ENCODE measurements at regions not wholly inside any gene's neighbourhood (a gene's known extent, or its start where the extent isn't known, plus 50 kb on each side); places are given as distances from the start of the nearest gene placed in this dataset.

GRCh38 chr5:96177303-96177869, 215.7 kb upstream of the ELL2 start:
- Histone ChIP-seq H4K20me1 (ENCODE audit: insufficient read depth) (no peaks in the 10 kb centered on the region), H2AFZ (ENCODE audit: low read depth, low read length, poor library complexity, severe bottlenecking) (no peak overlapping the region), H3K27ac (ENCODE audit: low read depth, low read length) (no peak overlapping the region), H3K36me3 (ENCODE audit: control insufficient read depth in 1 of 2, insufficient read depth in 2 of 2, low read length in 2 of 2) (no peaks in the 10 kb centered on the region), H3K9me3 (ENCODE audit: control insufficient read depth in 1 of 2, insufficient read depth in 1 of 2, low read depth in 1 of 2, low read length in 2 of 2) (no peaks in the 10 kb centered on the region), H3K27me3 (ENCODE audit: insufficient read depth, low read length) (no peaks in the 10 kb centered on the region), H3K9me2 (ENCODE audit: insufficient read depth) (no peaks in the 10 kb centered on the region), H3K79me2 (ENCODE audit: insufficient read depth, low read length) (no peaks in the 10 kb centered on the region), H3K4me2 (ENCODE audit: low read length) (peak overlapping the region; percentile 37), H3K4me1 (ENCODE audit: control insufficient read depth in 1 of 2, insufficient read depth in 2 of 2, low read length in 2 of 2) (peaks cover 0 to 19% of the 10 kb centered on the region in 2 experiments; a peak in 3 of 4 replicates), H3K9ac (ENCODE audit: low read length) (no peak overlapping the region), H3K4me3 (replicated peaks in 1 of 2; ENCODE audit: low read depth in 1 of 2, low read length in 2 of 2) (no peak overlapping the region)
- intact Hi-C loops (cut with micrococcal nuclease) = loop anchor here (5.0 kb wide), 1 partner anchor 215 kb away; the partner anchor contains the start of gene ELL2
- BruUV-seq (replicated peaks) = no TSS peak
- POLR2A ChIA-PET = no interaction called here
- RAD21 ChIA-PET (ENCODE audit: low non-redundant PET in 1 of 2, low total read pairs in 2 of 2, uncharacterized antibody in 2 of 2, unreplicated experiment in 2 of 2) = no interaction called here
- TF ChIP-seq CTCF (IDR thresholded peaks at IDR 0.05 in 2 of 3, conservative IDR thresholded peaks at IDR 0.05 in 1 of 3; ENCODE audit: borderline replicate concordance in 1 of 3, insufficient read depth in 1 of 3, low read depth in 2 of 3, low read length in 2 of 3) = no peak
- peak; percentile 63 for TF ChIP-seq FOSL1 (IDR thresholded peaks at IDR 0.05; ENCODE audit: low read depth)
- TF ChIP-seq SP1 (IDR thresholded peaks at IDR 0.05; ENCODE audit: low read depth) = peak; percentile 51
- TF ChIP-seq ZNF274 (IDR thresholded peaks at IDR 0.05; ENCODE audit: low read depth, low read length) = no peak
- 0 out of 2 replicates have a peak, but pooled peaks have one; percentile 9 for TF ChIP-seq RAD21 (IDR thresholded peaks at IDR 0.05; ENCODE audit: low read depth)
- 0 out of 2 replicates have a peak, but pooled peaks have one; percentile 38 for TF ChIP-seq CBX3 (IDR thresholded peaks at IDR 0.05; ENCODE audit: low read depth)
- no peak for TF ChIP-seq ELF1 (IDR thresholded peaks at IDR 0.05; ENCODE audit: borderline replicate concordance, low read depth)
- no peak for TF ChIP-seq SRF (IDR thresholded peaks at IDR 0.05; ENCODE audit: low read depth)
- peak; percentile 43; the same call in 1 of the 2 replicates for TF ChIP-seq MAX (IDR thresholded peaks at IDR 0.05)
- ATAC-seq = no peak; the same call in 1 of the 2 replicates
- peak; percentile 12 for DNase-seq (ENCODE audit: low read depth, low spot score)
- CTCF ChIA-PET = no interaction called here

All from HCT116 (cell line).